ENCODE measurements at regions not wholly inside any gene's neighbourhood (a gene's known extent, or its start where the extent isn't known, plus 50 kb on each side); places are given as distances from the start of the nearest gene placed in this dataset.

DNA sequence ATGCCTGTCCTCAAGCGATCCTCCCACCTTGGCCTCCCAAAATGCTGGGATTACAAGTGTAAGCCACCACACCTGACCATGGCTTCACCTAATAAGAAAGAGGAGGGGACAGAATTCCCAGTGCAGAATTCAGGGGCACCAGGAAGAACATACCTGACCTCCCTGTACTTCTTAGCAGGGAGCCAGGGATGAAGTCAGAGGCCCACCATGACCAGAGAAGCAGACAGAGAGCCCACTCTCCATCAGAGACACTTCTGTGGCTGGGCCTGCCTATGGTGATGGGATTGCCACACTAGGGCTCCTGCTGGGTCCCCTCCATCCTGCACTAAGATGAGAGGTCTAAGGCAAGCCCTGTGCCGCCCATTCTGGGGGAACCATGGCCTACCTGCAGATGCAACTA, 157.4 kb upstream of the LYZL2 start:
- TF ChIP-seq, protein P1, sequence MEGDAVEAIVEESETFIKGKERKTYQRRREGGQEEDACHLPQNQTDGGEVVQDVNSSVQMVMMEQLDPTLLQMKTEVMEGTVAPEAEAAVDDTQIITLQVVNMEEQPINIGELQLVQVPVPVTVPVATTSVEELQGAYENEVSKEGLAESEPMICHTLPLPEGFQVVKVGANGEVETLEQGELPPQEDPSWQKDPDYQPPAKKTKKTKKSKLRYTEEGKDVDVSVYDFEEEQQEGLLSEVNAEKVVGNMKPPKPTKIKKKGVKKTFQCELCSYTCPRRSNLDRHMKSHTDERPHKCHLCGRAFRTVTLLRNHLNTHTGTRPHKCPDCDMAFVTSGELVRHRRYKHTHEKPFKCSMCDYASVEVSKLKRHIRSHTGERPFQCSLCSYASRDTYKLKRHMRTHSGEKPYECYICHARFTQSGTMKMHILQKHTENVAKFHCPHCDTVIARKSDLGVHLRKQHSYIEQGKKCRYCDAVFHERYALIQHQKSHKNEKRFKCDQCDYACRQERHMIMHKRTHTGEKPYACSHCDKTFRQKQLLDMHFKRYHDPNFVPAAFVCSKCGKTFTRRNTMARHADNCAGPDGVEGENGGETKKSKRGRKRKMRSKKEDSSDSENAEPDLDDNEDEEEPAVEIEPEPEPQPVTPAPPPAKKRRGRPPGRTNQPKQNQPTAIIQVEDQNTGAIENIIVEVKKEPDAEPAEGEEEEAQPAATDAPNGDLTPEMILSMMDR (IDR thresholded peaks at IDR 0.05; ENCODE audit: low read depth, low read length): no peak
- DNase-seq (ENCODE audit: low read depth, low spot score): no peak
- Histone ChIP-seq H3K27ac (ENCODE audit: low read depth, low read length) (no peak overlapping the region), H3K27me3 (ENCODE audit: control insufficient read depth, insufficient read depth, low read length) (no peaks in the 10 kb centered on the region), H3K4me3 (ENCODE audit: low read depth, low read length) (no peak overlapping the region), H3K9me3 (ENCODE audit: control insufficient read depth, insufficient read depth, low read length) (no peaks in the 10 kb centered on the region; the same call in 1 of the 2 replicates)
- POLR2A ChIA-PET: no interaction called here
- CTCF ChIA-PET: no interaction called here

DNA sequence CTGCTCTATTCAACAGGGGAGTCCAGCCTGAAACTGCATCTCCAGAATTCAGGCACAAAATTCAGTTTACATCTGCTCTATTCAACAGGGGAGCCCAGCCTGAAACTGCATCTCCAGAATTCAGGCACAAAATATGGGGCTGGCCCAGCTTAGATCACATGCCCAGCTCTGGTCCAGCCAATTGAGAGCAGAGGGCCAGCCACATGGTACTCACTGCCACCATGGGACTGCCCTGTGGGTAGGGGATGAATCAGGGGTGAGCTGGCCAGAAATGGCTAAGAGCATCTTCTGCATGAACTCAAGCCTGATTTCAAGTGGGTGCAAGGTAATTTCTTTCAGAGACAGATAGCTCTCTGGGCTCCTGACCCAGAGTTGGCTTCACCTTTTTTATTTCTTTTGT, 156.6 kb upstream of the LYZL2 start:
- CTCF ChIA-PET: no interaction called here
- H3K4me3 ChIP-seq (ENCODE audit: low read depth, low read length): no peak overlapping the region
- POLR2A ChIA-PET: interaction anchor here (2.3 kb wide), 1 partner anchor 246 kb away, joined by 13 read pairs; the partner anchor contains the start of gene ZNF438
- H3K27ac ChIP-seq (ENCODE audit: low read depth, low read length): peak overlapping the region; percentile 31
- H3K27me3 ChIP-seq (ENCODE audit: control insufficient read depth, insufficient read depth, low read length): no peaks in the 10 kb centered on the region
- peaks cover 3% of the 10 kb centered on the region; the same call in 1 of the 2 replicates for H3K9me3 ChIP-seq (ENCODE audit: control insufficient read depth, insufficient read depth, low read length)
- no peak for DNase-seq (ENCODE audit: low read depth, low spot score)
- TF ChIP-seq, protein P1 (IDR thresholded peaks at IDR 0.05; ENCODE audit: low read depth, low read length): no peak

DNA sequence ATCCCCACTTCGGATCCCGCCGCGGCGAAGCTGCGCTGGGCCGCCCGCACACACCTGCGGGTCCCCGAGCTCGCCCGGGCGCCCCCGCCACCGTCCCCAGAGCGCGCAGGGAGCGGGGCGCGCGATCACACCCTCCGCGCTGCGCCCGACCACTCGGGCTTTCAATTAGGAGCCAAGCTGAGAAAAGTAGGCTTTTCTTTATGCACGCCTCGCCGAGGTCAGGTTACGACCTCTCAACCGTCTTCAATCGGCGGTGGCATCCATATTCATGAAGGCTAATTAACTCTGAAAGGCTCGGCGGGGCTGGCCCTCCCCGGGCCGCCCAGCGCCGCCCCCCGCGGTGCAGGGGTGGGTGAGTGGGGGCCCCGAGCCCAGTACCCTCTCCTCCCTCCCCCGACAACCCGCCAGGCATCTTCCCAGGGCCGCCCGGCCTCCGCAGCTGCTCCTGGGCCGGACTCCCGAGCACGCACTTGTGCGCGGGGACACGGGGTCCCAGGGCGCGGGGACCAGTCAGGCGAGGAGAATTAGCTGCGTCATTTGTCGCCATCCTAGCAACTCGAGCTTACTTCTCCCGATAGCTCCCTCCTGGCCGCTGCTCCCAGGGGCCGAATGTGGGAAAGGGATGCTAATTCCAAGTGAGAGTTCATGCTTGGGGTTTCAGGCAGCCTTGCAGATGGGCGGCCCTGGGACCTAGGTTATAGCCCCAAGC, 155.5 kb upstream of the LYZL2 start:
- TF ChIP-seq, protein P1 (IDR thresholded peaks at IDR 0.05; ENCODE audit: low read depth, low read length): no peak
- Histone ChIP-seq H3K4me3 (ENCODE audit: low read depth, low read length) (peak overlapping the region; percentile 47), H3K27ac (ENCODE audit: low read depth, low read length) (peak overlapping the region; percentile 87), H3K9me3 (ENCODE audit: control insufficient read depth, insufficient read depth, low read length) (peaks cover 3% of the 10 kb centered on the region; the same call in 1 of the 2 replicates), H3K27me3 (ENCODE audit: control insufficient read depth, insufficient read depth, low read length) (no peaks in the 10 kb centered on the region)
- CTCF ChIA-PET: interaction anchor here (0.6 to 3.1 kb wide), 21 partner anchors 9 to 1075 kb away, joined by 3 to 14 read pairs (median 4); partner anchors contain the start of gene ZNF438
- POLR2A ChIA-PET: interaction anchor here (0.6 to 2.3 kb wide), 7 partner anchors 8 to 706 kb away, joined by 3 to 13 read pairs (median 4); partner anchors contain the start of gene ZNF438
- no peak for DNase-seq (ENCODE audit: low read depth, low spot score)

DNA sequence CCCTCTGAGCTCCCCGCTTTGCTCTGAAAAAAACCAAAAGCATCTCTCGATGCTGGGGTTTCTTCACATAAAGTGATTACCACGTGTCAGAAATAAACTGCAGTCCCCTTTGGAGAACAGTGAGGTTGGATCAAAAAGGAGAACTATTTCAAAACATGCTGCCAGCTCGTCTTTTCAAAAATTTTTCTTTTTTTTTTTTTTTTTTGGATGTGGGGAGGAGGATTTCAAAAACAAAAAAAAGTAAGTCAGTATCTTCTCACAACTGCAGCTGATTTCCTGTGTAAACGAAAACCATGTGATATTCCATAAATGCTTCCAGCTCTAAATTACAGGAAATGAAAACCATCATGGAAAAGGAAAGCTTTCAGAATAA, 155.0 kb upstream of the LYZL2 start:
- peak overlapping the region; percentile 87 for H3K27ac ChIP-seq (ENCODE audit: low read depth, low read length)
- DNase-seq (ENCODE audit: low read depth, low spot score): no peak
- no peaks in the 10 kb centered on the region for H3K27me3 ChIP-seq (ENCODE audit: control insufficient read depth, insufficient read depth, low read length)
- H3K9me3 ChIP-seq (ENCODE audit: control insufficient read depth, insufficient read depth, low read length): peaks cover 3% of the 10 kb centered on the region; the same call in 1 of the 2 replicates
- peak overlapping the region; percentile 47; the same call in 1 of the 2 replicates for H3K4me3 ChIP-seq (ENCODE audit: low read depth, low read length)
- TF ChIP-seq, protein P1 (IDR thresholded peaks at IDR 0.05; ENCODE audit: low read depth, low read length): no peak
- CTCF ChIA-PET: interaction anchor here (0.6 to 3.1 kb wide), 21 partner anchors 8 to 1076 kb away, joined by 3 to 14 read pairs (median 4); partner anchors contain the start of gene ZNF438
- POLR2A ChIA-PET: interaction anchor here (0.8 to 2.3 kb wide), 5 partner anchors 8 to 309 kb away, joined by 3 to 13 read pairs (median 5); partner anchors contain the start of gene ZNF438

All from AG04450 (cell line).